MCF 10A (cell line): ENCODE measurements at regions not wholly inside any gene's neighbourhood (a gene's known extent, or its start where the extent isn't known, plus 50 kb on each side); places are given as distances from the start of the nearest gene placed in this dataset.

Experiments
- BruUV-seq: library from RNA; stranded (reverse); fragments of 400-500 nt; replicated peaks from 2 replicates; lab custom pipeline; 2021; lab: Mats Ljungman, UMichigan
- CTCF ChIA-PET: fragments of 300-600 bp; sonication (Branson Sonifier 250); formaldehyde crosslinking; extraction: SDS; loops from one replicate; lab custom pipeline; 2021; ENCODE audit warnings: antibody characterized with exemption, inconsistent platforms; lab: Yijun Ruan, JAX
- POLR2A ChIA-PET: fragments of 300-600, 350-650 bp; sonication (Branson Sonifier 250); formaldehyde crosslinking; extraction: SDS; loops from one replicate; lab custom pipeline; 2020; ENCODE audit warnings: antibody characterized with exemption, inconsistent platforms; lab: Yijun Ruan, JAX
- DNase-seq: peaks from one replicate; pipeline ENCODE4 v3.0.0-alpha.2; 2018; ENCODE audit not compliant: unreplicated experiment
- H3K27ac Mint-ChIP-seq: one replicate; pipeline ENCODE4 v1.8.0; 2022; ENCODE audit warnings: mild to moderate bottlenecking, low read depth, mixed read lengths; ENCODE audit not compliant: unreplicated experiment
- H3K27me3 Mint-ChIP-seq: one replicate; pipeline ENCODE4 v1.8.0; 2022; ENCODE audit warnings: mixed read lengths; ENCODE audit not compliant: insufficient read depth, unreplicated experiment
- H3K36me3 Mint-ChIP-seq: one replicate; pipeline ENCODE4 v1.8.0; 2022; ENCODE audit warnings: mild to moderate bottlenecking, moderate library complexity, mixed read lengths; ENCODE audit not compliant: insufficient read depth, unreplicated experiment
- H3K4me1 Mint-ChIP-seq: one replicate; pipeline ENCODE4 v1.8.0; 2022; ENCODE audit warnings: mixed read lengths; ENCODE audit not compliant: insufficient read depth, unreplicated experiment
- H3K4me3 Mint-ChIP-seq: one replicate; pipeline ENCODE4 v1.8.0; 2022; ENCODE audit warnings: mild to moderate bottlenecking, moderate library complexity, mixed read lengths; ENCODE audit not compliant: unreplicated experiment
- H3K9me3 Mint-ChIP-seq: one replicate; pipeline ENCODE4 v1.8.0; 2022; ENCODE audit warnings: mixed read lengths; ENCODE audit not compliant: unreplicated experiment
- intact Hi-C: fragments of 100-400 bp; cut with micrococcal nuclease; formaldehyde crosslinking; loops from 2 replicates; pipeline ENCODE4 v1.14.1; 2022
- TF ChIP-seq, protein P1 (sequence below): fragments of 200-600 bp; IDR thresholded peaks from one replicate; pipeline ENCODE4 v1.8.0; 2022; ENCODE audit warnings: antibody characterized with exemption, mild to moderate bottlenecking; ENCODE audit not compliant: unreplicated experiment

DNA sequence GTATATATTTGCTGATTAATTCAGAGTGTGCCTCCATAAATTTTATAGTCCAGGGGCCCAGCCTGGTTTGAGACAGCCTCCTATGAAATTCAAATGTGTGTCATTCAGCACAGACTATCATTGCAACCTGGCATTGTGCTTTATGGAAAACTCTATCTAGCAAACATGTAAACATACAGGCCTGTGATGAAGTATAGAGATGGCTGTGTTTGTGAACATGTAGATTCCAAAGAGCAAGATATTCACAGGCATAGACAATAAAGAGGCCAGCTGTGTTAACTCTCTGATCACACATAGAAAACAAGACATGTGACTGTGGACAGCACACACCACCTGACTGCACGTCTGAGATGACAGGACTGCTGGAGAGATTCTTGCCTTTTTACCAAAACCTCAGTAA, 297.9 kb downstream of the EN1 start:
- no peaks in the 10 kb centered on the region for H3K36me3 Mint-ChIP-seq
- H3K4me3 Mint-ChIP-seq: no peak overlapping the region
- intact Hi-C loops: no loop called here
- no peak for DNase-seq
- ChIA-PET CTCF (interaction anchor here (0.6 kb wide), 1 partner anchor 119 kb away, joined by 3 read pairs; no protein-coding TSS in a partner anchor), POLR2A (no interaction called here)
- H3K9me3 Mint-ChIP-seq: no peaks in the 10 kb centered on the region
- TF ChIP-seq, protein P1, sequence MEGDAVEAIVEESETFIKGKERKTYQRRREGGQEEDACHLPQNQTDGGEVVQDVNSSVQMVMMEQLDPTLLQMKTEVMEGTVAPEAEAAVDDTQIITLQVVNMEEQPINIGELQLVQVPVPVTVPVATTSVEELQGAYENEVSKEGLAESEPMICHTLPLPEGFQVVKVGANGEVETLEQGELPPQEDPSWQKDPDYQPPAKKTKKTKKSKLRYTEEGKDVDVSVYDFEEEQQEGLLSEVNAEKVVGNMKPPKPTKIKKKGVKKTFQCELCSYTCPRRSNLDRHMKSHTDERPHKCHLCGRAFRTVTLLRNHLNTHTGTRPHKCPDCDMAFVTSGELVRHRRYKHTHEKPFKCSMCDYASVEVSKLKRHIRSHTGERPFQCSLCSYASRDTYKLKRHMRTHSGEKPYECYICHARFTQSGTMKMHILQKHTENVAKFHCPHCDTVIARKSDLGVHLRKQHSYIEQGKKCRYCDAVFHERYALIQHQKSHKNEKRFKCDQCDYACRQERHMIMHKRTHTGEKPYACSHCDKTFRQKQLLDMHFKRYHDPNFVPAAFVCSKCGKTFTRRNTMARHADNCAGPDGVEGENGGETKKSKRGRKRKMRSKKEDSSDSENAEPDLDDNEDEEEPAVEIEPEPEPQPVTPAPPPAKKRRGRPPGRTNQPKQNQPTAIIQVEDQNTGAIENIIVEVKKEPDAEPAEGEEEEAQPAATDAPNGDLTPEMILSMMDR: no peak
- H3K4me1 Mint-ChIP-seq: no peaks in the 10 kb centered on the region
- H3K27ac Mint-ChIP-seq: no peak overlapping the region
- BruUV-seq: no TSS peak
- H3K27me3 Mint-ChIP-seq: no peaks in the 10 kb centered on the region

DNA sequence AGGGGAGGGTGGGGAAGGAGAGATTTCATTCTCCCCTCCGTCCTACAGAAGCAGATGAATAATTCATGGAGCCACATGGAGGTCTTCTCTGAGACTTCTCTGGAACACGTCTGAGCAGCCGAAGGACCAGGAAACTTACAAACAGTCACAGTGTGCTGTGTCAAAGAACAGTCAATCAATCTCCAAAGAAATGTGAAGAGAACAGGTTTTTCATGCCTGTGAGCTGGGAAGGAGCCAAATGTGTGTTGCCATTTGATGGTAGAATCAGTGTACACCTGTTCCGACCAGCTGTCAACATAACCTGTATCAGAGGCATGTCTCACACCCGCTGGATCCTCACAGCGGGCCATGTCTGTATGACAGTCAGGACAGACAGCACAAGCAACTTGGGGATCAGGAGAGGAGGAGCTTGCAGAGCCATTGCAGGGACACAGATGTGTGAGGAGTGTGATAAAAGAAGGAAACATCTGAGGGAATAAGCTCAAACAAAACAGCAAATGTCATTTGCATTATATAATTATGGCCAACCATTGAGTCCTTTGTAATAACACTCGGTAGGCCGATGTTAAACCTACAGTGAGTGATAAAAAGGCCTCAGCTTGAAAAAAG, 298.5 kb downstream of the EN1 start:
- intact Hi-C loops: no loop called here
- no TSS peak for BruUV-seq
- no peak overlapping the region for H3K4me3 Mint-ChIP-seq
- ChIA-PET CTCF (interaction anchor here (0.6 kb wide), 1 partner anchor 119 kb away, joined by 3 read pairs; no protein-coding TSS in a partner anchor), POLR2A (no interaction called here)
- no peaks in the 10 kb centered on the region for H3K4me1 Mint-ChIP-seq
- H3K9me3 Mint-ChIP-seq: no peaks in the 10 kb centered on the region
- no peaks in the 10 kb centered on the region for H3K36me3 Mint-ChIP-seq
- no peak overlapping the region for H3K27ac Mint-ChIP-seq
- no peak for DNase-seq
- H3K27me3 Mint-ChIP-seq: no peaks in the 10 kb centered on the region
- TF ChIP-seq, protein P1: no peak

DNA sequence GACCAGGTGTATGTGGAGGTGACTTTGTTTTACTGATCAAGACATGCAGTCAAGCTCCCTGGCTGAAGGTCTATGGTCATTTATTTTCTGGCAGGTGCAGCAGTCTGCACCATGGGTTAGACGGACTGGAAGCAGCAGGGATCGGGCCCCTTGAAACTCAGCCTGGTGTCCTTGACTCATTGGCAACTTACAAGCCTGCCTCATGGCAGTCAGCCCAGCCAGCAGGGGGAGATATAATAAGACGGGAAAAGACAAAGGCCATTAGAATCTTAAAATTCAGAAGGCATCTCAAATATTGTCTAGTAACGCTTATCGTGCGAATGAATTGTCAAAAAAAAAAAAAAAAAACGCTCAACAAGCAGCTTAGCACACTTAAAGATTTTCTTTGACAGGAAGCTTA, 308.2 kb downstream of the EN1 start:
- TF ChIP-seq, protein P1: peak; percentile 25
- peak; percentile 36 for DNase-seq
- Mint-ChIP-seq H3K27ac (no peak overlapping the region), H3K9me3 (no peaks in the 10 kb centered on the region), H3K4me1 (no peaks in the 10 kb centered on the region), H3K27me3 (no peaks in the 10 kb centered on the region), H3K36me3 (no peaks in the 10 kb centered on the region), H3K4me3 (no peak overlapping the region)
- POLR2A ChIA-PET: no interaction called here
- intact Hi-C loops: loop anchor here (1.0 to 5.0 kb wide), 2 partner anchors 167 to 316 kb away; no protein-coding TSS in a partner anchor
- CTCF ChIA-PET: interaction anchor here (0.6 to 1.8 kb wide), 21 partner anchors 12 to 895 kb away, joined by 3 to 11 read pairs (median 4); no protein-coding TSS in a partner anchor
- BruUV-seq: no TSS peak

DNA sequence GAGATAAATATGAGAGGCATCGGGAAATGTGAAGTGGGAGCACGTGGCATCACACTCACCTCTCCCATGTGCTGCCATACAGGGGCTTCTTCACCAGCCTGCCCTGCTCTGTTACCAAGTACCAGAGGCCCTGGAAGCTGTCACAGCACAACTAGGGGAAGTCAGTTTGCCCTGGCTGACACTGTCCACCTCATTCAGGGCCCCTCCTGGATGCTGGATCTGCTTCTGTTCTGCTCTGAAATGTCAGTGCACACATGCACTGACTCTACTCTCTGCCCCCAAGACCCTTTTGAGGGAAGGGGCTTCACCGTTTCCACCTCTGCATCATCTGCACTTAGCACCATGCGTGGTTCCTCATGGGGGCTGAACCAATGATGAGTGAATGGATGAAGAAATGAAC, 311.1 kb downstream of the EN1 start:
- DNase-seq: no peak
- Mint-ChIP-seq H3K27me3 (no peaks in the 10 kb centered on the region), H3K36me3 (no peaks in the 10 kb centered on the region), H3K4me3 (no peak overlapping the region), H3K27ac (no peak overlapping the region), H3K4me1 (no peaks in the 10 kb centered on the region), H3K9me3 (no peaks in the 10 kb centered on the region)
- POLR2A ChIA-PET: no interaction called here
- intact Hi-C loops: loop anchor here (5.0 kb wide), 1 partner anchor 164 kb away; no protein-coding TSS in a partner anchor
- TF ChIP-seq, protein P1: no peak
- CTCF ChIA-PET: interaction anchor here (0.9 kb wide), 1 partner anchor 8 kb away, joined by 3 read pairs; no protein-coding TSS in a partner anchor
- no TSS peak for BruUV-seq
